Effector memory CD8-positive, alpha-beta T cell (primary cell): ENCODE measurements at regions not wholly inside any gene's neighbourhood (a gene's known extent, or its start where the extent isn't known, plus 50 kb on each side); places are given as distances from the start of the nearest gene placed in this dataset.

Experiments used
- ATAC-seq: fragments of 150-1000 bp; cut with Tn5 transposase; replicated peaks from 2 replicates; pipeline ENCODE4 v1.10.0; 2021; ENCODE audit warnings: mild to moderate bottlenecking, moderate library complexity
- DNase-seq, 3 experiments: peaks; one replicate each; pipeline ENCODE4 v3.0.0; 2021
- H3K27ac Mint-ChIP-seq, 2 donors: one replicate each; pipeline ENCODE4 v1.8.0; 2022; ENCODE audit warnings: mild to moderate bottlenecking in 2 of 2, mixed read lengths in 2 of 2, moderate library complexity in 2 of 2
- H3K27me3 Mint-ChIP-seq, 2 donors: one replicate each; pipeline ENCODE4 v1.8.0; 2022; ENCODE audit warnings: mixed read lengths in 2 of 2
- H3K36me3 Mint-ChIP-seq: one replicate; pipeline ENCODE4 v1.8.0; 2022; ENCODE audit warnings: mild to moderate bottlenecking, moderate library complexity, mixed read lengths; ENCODE audit not compliant: insufficient read depth
- H3K4me1 Mint-ChIP-seq, 2 donors: one replicate each; pipeline ENCODE4 v1.8.0; 2022; ENCODE audit warnings: low read depth in 2 of 2, mixed read lengths in 2 of 2
- H3K4me3 Mint-ChIP-seq, 2 donors: one replicate each; pipeline ENCODE4 v1.8.0; 2022; ENCODE audit warnings: mild to moderate bottlenecking in 2 of 2, mixed read lengths in 2 of 2, moderate library complexity in 2 of 2
- H3K9me3 Mint-ChIP-seq, 2 donors: one replicate each; pipeline ENCODE4 v1.8.0; 2022; ENCODE audit warnings: mixed read lengths in 2 of 2

GRCh38 chr5:93304456-93305250, 276.4 kb downstream of the NR2F1-AS1 start:
- ATAC-seq (no peak), DNase-seq (no peak)
- Mint-ChIP-seq H3K27ac (no peak overlapping the region), H3K4me1 (no peaks in the 10 kb centered on the region), H3K4me3 (no peak overlapping the region), H3K9me3 (peaks cover 0 to 1% of the 10 kb centered on the region in 2 donors), H3K27me3 (no peaks in the 10 kb centered on the region), H3K36me3 (no peaks in the 10 kb centered on the region)

GRCh38 chr5:93303291-93303691, 277.7 kb downstream of the NR2F1-AS1 start:
- Mint-ChIP-seq H3K27me3 (no peaks in the 10 kb centered on the region), H3K9me3 (peaks cover 0 to 1% of the 10 kb centered on the region in 2 donors), H3K36me3 (no peaks in the 10 kb centered on the region), H3K4me1 (no peaks in the 10 kb centered on the region), H3K27ac (no peak overlapping the region), H3K4me3 (no peak overlapping the region)
- ATAC-seq, result no peak
- DNase-seq, result no peak

- Mint-ChIP-seq H3K27ac (no peak overlapping the region), H3K9me3 (peaks cover 0 to 1% of the 10 kb centered on the region in 2 donors), H3K27me3 (no peaks in the 10 kb centered on the region), H3K4me3 (no peak overlapping the region), H3K36me3 (no peaks in the 10 kb centered on the region), H3K4me1 (no peaks in the 10 kb centered on the region)
- ATAC-seq (no peak), DNase-seq (no peak)
These were observed 278.3 kb downstream of the NR2F1-AS1 start for GRCh38 chr5:93302711-93303110.

- DNase-seq (no peak), ATAC-seq (no peak)
- H3K27ac Mint-ChIP-seq, result no peak overlapping the region
- H3K9me3 Mint-ChIP-seq, result peaks cover 0 to 2% of the 10 kb centered on the region in 2 donors
- H3K36me3 Mint-ChIP-seq, result no peaks in the 10 kb centered on the region
- H3K27me3 Mint-ChIP-seq, result no peaks in the 10 kb centered on the region
- no peak overlapping the region for H3K4me3 Mint-ChIP-seq
- no peaks in the 10 kb centered on the region for H3K4me1 Mint-ChIP-seq
These were observed 280.1 kb downstream of the NR2F1-AS1 start for GRCh38 chr5:93300945-93301344.

- Mint-ChIP-seq H3K27ac (no peak overlapping the region), H3K9me3 (peaks cover 4 to 5% of the 10 kb centered on the region in 2 donors), H3K27me3 (no peaks in the 10 kb centered on the region), H3K4me3 (no peak overlapping the region), H3K36me3 (no peaks in the 10 kb centered on the region), H3K4me1 (no peaks in the 10 kb centered on the region)
- ATAC-seq (no peak), DNase-seq (no peak)
These were observed 280.6 kb downstream of the NR2F1-AS1 start for GRCh38 chr5:93300309-93300923.

GRCh38 chr5:93299681-93300308, 281.2 kb downstream of the NR2F1-AS1 start:
- H3K9me3 Mint-ChIP-seq, result peaks cover 2 to 7% of the 10 kb centered on the region in 2 donors
- no peaks in the 10 kb centered on the region for H3K36me3 Mint-ChIP-seq
- ATAC-seq (no peak), DNase-seq (no peak)
- H3K4me3 Mint-ChIP-seq, result no peak overlapping the region
- no peaks in the 10 kb centered on the region for H3K4me1 Mint-ChIP-seq
- H3K27ac Mint-ChIP-seq, result no peak overlapping the region
- H3K27me3 Mint-ChIP-seq, result no peaks in the 10 kb centered on the region

GRCh38 chr5:93297116-93297515, 283.9 kb downstream of the NR2F1-AS1 start:
- Mint-ChIP-seq H3K4me1 (no peaks in the 10 kb centered on the region), H3K9me3 (peaks cover 2 to 7% of the 10 kb centered on the region in 2 donors), H3K4me3 (no peak overlapping the region), H3K27ac (no peak overlapping the region), H3K27me3 (no peaks in the 10 kb centered on the region), H3K36me3 (no peaks in the 10 kb centered on the region)
- no peak for DNase-seq
- ATAC-seq, result no peak

GRCh38 chr5:93296338-93296737, 284.7 kb downstream of the NR2F1-AS1 start:
- H3K4me3 Mint-ChIP-seq, result no peak overlapping the region
- DNase-seq (no peak), ATAC-seq (no peak)
- no peaks in the 10 kb centered on the region for H3K4me1 Mint-ChIP-seq
- H3K27me3 Mint-ChIP-seq, result no peaks in the 10 kb centered on the region
- no peaks in the 10 kb centered on the region for H3K36me3 Mint-ChIP-seq
- H3K9me3 Mint-ChIP-seq, result peaks cover 2 to 7% of the 10 kb centered on the region in 2 donors
- no peak overlapping the region for H3K27ac Mint-ChIP-seq

GRCh38 chr5:93294996-93295395, 286.0 kb downstream of the NR2F1-AS1 start:
- H3K27me3 Mint-ChIP-seq, result no peaks in the 10 kb centered on the region
- DNase-seq, result no peak
- no peak for ATAC-seq
- no peak overlapping the region for H3K4me3 Mint-ChIP-seq
- no peaks in the 10 kb centered on the region for H3K4me1 Mint-ChIP-seq
- H3K9me3 Mint-ChIP-seq, result peaks cover 2 to 7% of the 10 kb centered on the region in 2 donors
- no peaks in the 10 kb centered on the region for H3K36me3 Mint-ChIP-seq
- no peak overlapping the region for H3K27ac Mint-ChIP-seq

- DNase-seq (no peak), ATAC-seq (no peak)
- Mint-ChIP-seq H3K4me3 (no peak overlapping the region), H3K9me3 (peaks cover 2 to 7% of the 10 kb centered on the region in 2 donors), H3K4me1 (no peaks in the 10 kb centered on the region), H3K27me3 (no peaks in the 10 kb centered on the region), H3K27ac (no peak overlapping the region), H3K36me3 (no peaks in the 10 kb centered on the region)
These were observed 286.8 kb downstream of the NR2F1-AS1 start for GRCh38 chr5:93294199-93294598.

GRCh38 chr5:93289942-93290341, 291.1 kb downstream of the NR2F1-AS1 start:
- H3K36me3 Mint-ChIP-seq, result no peaks in the 10 kb centered on the region
- no peaks in the 10 kb centered on the region for H3K27me3 Mint-ChIP-seq
- no peak overlapping the region for H3K4me3 Mint-ChIP-seq
- ATAC-seq, result no peak
- H3K27ac Mint-ChIP-seq, result no peak overlapping the region
- H3K4me1 Mint-ChIP-seq, result no peaks in the 10 kb centered on the region
- H3K9me3 Mint-ChIP-seq, result peaks cover 0 to 2% of the 10 kb centered on the region in 2 donors
- DNase-seq, result no peak

GRCh38 chr5:93285461-93285860, 295.6 kb downstream of the NR2F1-AS1 start:
- DNase-seq (no peak), ATAC-seq (no peak)
- no peak overlapping the region for H3K27ac Mint-ChIP-seq
- H3K4me3 Mint-ChIP-seq, result no peak overlapping the region
- no peaks in the 10 kb centered on the region for H3K4me1 Mint-ChIP-seq
- no peaks in the 10 kb centered on the region for H3K27me3 Mint-ChIP-seq
- H3K9me3 Mint-ChIP-seq, result peaks cover 0 to 3% of the 10 kb centered on the region in 2 donors
- H3K36me3 Mint-ChIP-seq, result no peaks in the 10 kb centered on the region

GRCh38 chr5:93281980-93282772, 298.8 kb downstream of the NR2F1-AS1 start:
- peaks cover 0 to 3% of the 10 kb centered on the region in 2 donors for H3K9me3 Mint-ChIP-seq
- no peaks in the 10 kb centered on the region for H3K4me1 Mint-ChIP-seq
- no peaks in the 10 kb centered on the region for H3K36me3 Mint-ChIP-seq
- H3K27me3 Mint-ChIP-seq, result no peaks in the 10 kb centered on the region
- no peak for DNase-seq
- no peak overlapping the region for H3K27ac Mint-ChIP-seq
- H3K4me3 Mint-ChIP-seq, result no peak overlapping the region
- no peak for ATAC-seq
